Body of pancreas (tissue), 4 donors: ENCODE measurements at regions not wholly inside any gene's neighbourhood (a gene's known extent, or its start where the extent isn't known, plus 50 kb on each side); places are given as distances from the start of the nearest gene placed in this dataset.

Source experiments
- ATAC-seq: fragments of 150-250 bp; one replicate; pipeline ENCODE4 v1.9.1; 2016
- DNase-seq, 4 donors: peaks; one replicate each; pipeline ENCODE4 v3.0.0-alpha.2; 2019
- H3K27ac ChIP-seq, 4 donors: fragments of 200-600 bp; sonication (generic); 1 replicate in 3 of 4; 2 replicates in 1 of 4; pipeline versions ENCODE4 v1.5.1 to v1.6.1; 2016 to 2019; ENCODE audit warnings: mild to moderate bottlenecking in 1 of 4, mixed read lengths in 1 of 4, moderate library complexity in 1 of 4
- H3K27me3 ChIP-seq, 2 donors: fragments of 200-600 bp; sonication (generic); one replicate each; pipeline ENCODE4 v1.6.0; 2016; ENCODE audit warnings: mild to moderate bottlenecking in 1 of 2
- H3K36me3 ChIP-seq, 2 donors: fragments of 200-600 bp; sonication (generic); replicated peaks in 1 of 2; 2 replicates each; pipeline ENCODE4 v1.5.1; 2016; ENCODE audit warnings: low read depth in 2 of 2; ENCODE audit not compliant: insufficient read depth in 1 of 2
- H3K4me1 ChIP-seq: fragments of 200-600 bp; sonication (generic); one replicate; pipeline ENCODE4 v1.6.0; 2016
- H3K4me3 ChIP-seq, 2 donors: fragments of 200-600 bp; sonication (generic); 1 replicate in 1 of 2; 2 replicates in 1 of 2; pipeline ENCODE4 v1.5.1; 2016 to 2019
- H3K9me3 ChIP-seq, 3 donors: fragments of 200-600 bp; sonication (generic); 1 replicate in 2 of 3; 2 replicates in 1 of 3; pipeline ENCODE4 v1.5.1; 2016
- CTCF ChIP-seq, 7 experiments: fragments of 450-650 bp in 4 of 7; fragments of 200-600 bp in 3 of 7; sonication (generic) in 3 of 7; IDR thresholded peaks; one replicate each; pipeline ENCODE4 v1.5.1; 2016 to 2019; ENCODE audit warnings: antibody characterized with exemption in 7 of 7
- POLR2A ChIP-seq, 3 donors: fragments of 450-650 bp; IDR thresholded peaks; one replicate each; pipeline ENCODE4 v1.6.1; 2016; ENCODE audit warnings: antibody characterized with exemption in 3 of 3, mild to moderate bottlenecking in 2 of 3
- WGBS, 2 donors: methylation state at CpG; one replicate each; pipeline ENCODE4 v1.1.5; 2017; 5-methylcytosine and 5-hydroxymethylcytosine counted together
- intact Hi-C: fragments of 100-400 bp; cut with DNase I; formaldehyde crosslinking; loops from one replicate; pipeline ENCODE4 v1.15.1; 2023

- TF ChIP-seq CTCF (IDR thresholded peaks at IDR 0.05) (no peak), POLR2A (IDR thresholded peaks at IDR 0.05) (no peak)
- no peaks in the 10 kb centered on the region for H3K36me3 ChIP-seq
- no peak for DNase-seq
- intact Hi-C loops = no loop called here
- no peaks in the 10 kb centered on the region for H3K27me3 ChIP-seq
- 74 to 91% methylated on average over 1 of the region's 1 CpG for WGBS, 2 donors
- H3K4me1 ChIP-seq = no peaks in the 10 kb centered on the region
- no peak overlapping the region for H3K4me3 ChIP-seq
- H3K27ac ChIP-seq = no peak overlapping the region
- H3K9me3 ChIP-seq = no peaks in the 10 kb centered on the region
- no peak for ATAC-seq
These were observed 121.6 kb upstream of the MED13L start for GRCh38 chr12:116399055-116399454.

GRCh38 chr12:116400636-116401372 is 123.3 kb upstream of the MED13L start:
- no peaks in the 10 kb centered on the region for H3K27me3 ChIP-seq
- no peaks in the 10 kb centered on the region for H3K4me1 ChIP-seq
- no peak for ATAC-seq
- TF ChIP-seq CTCF (IDR thresholded peaks at IDR 0.05) (no peak), POLR2A (IDR thresholded peaks at IDR 0.05) (no peak)
- intact Hi-C loops = no loop called here
- no peaks in the 10 kb centered on the region for H3K36me3 ChIP-seq
- H3K27ac ChIP-seq = no peak overlapping the region
- WGBS, 2 donors = 65 to 75% methylated on average over 4 of the region's 4 CpGs
- DNase-seq = peak in 1 of 4 donors; percentile 48
- H3K4me3 ChIP-seq = no peak overlapping the region
- no peaks in the 10 kb centered on the region for H3K9me3 ChIP-seq

GRCh38 chr12:116401565-116401964 is 124.1 kb upstream of the MED13L start:
- H3K36me3 ChIP-seq = no peaks in the 10 kb centered on the region
- no peak for DNase-seq
- no peak overlapping the region for H3K27ac ChIP-seq
- 91 to 94% methylated on average over 3 of the region's 3 CpGs for WGBS, 2 donors
- no peak overlapping the region for H3K4me3 ChIP-seq
- intact Hi-C loops = no loop called here
- no peaks in the 10 kb centered on the region for H3K9me3 ChIP-seq
- no peaks in the 10 kb centered on the region for H3K4me1 ChIP-seq
- ATAC-seq = no peak
- H3K27me3 ChIP-seq = no peaks in the 10 kb centered on the region
- TF ChIP-seq POLR2A (IDR thresholded peaks at IDR 0.05) = no peak

GRCh38 chr12:116402163-116402939 is 124.9 kb upstream of the MED13L start:
- Histone ChIP-seq H3K4me1 (no peaks in the 10 kb centered on the region), H3K36me3 (no peaks in the 10 kb centered on the region), H3K4me3 (no peak overlapping the region), H3K27ac (no peak overlapping the region), H3K9me3 (no peaks in the 10 kb centered on the region), H3K27me3 (no peaks in the 10 kb centered on the region)
- intact Hi-C loops = no loop called here
- ATAC-seq (no peak), DNase-seq (no peak)
- WGBS, 2 donors = 80 to 84% methylated on average over 11 of the region's 11 CpGs
- TF ChIP-seq POLR2A (IDR thresholded peaks at IDR 0.05) (no peak), CTCF (IDR thresholded peaks at IDR 0.05) (no peak)

GRCh38 chr12:116403546-116403945 is 126.1 kb upstream of the MED13L start:
- intact Hi-C loops = no loop called here
- DNase-seq (no peak), ATAC-seq (no peak)
- TF ChIP-seq POLR2A (IDR thresholded peaks at IDR 0.05) (no peak), CTCF (IDR thresholded peaks at IDR 0.05) (no peak)
- no peaks in the 10 kb centered on the region for H3K27me3 ChIP-seq
- no peaks in the 10 kb centered on the region for H3K4me1 ChIP-seq
- H3K36me3 ChIP-seq = no peaks in the 10 kb centered on the region
- 86 to 100% methylated on average over 3 of the region's 3 CpGs for WGBS, 2 donors
- no peak overlapping the region for H3K27ac ChIP-seq
- no peak overlapping the region for H3K4me3 ChIP-seq
- no peaks in the 10 kb centered on the region for H3K9me3 ChIP-seq
